DND-41 (cell line): ENCODE measurements at regions not wholly inside any gene's neighbourhood (a gene's known extent, or its start where the extent isn't known, plus 50 kb on each side); places are given as distances from the start of the nearest gene placed in this dataset.

Experiments used
- ATAC-seq: fragments of 200-7000 bp; cut with Tn5 transposase; 3 replicates; pipeline ENCODE4 v1.9.1; 2021; ENCODE audit warnings: low read depth; ENCODE audit not compliant: insufficient read depth
- DNase-seq: peaks from one replicate; pipeline ENCODE4 v3.0.0-alpha.2; 2020
- H2AFZ ChIP-seq: 2 replicates; pipeline ENCODE4 v1.6.0; 2012; ENCODE audit warnings: low read depth, low read length
- H3K27ac ChIP-seq: 2 replicates; pipeline ENCODE4 v1.5.1; 2012; ENCODE audit warnings: low read length, inconsistent platforms
- H3K27me3 ChIP-seq: fragments of 200-600 bp; sonication (generic); 2 replicates; pipeline ENCODE4 v1.6.0; 2012; ENCODE audit warnings: low read length, mild to moderate bottlenecking, inconsistent platforms; ENCODE audit not compliant: insufficient read depth, poor library complexity
- H3K36me3 ChIP-seq: 2 replicates; pipeline ENCODE4 v1.5.1; 2012; ENCODE audit warnings: low read length, inconsistent platforms; ENCODE audit not compliant: insufficient read depth
- H3K4me1 ChIP-seq: 2 replicates; pipeline ENCODE4 v1.5.1; 2012; ENCODE audit warnings: mild to moderate bottlenecking, low read length; ENCODE audit not compliant: insufficient read depth
- H3K4me2 ChIP-seq: 2 replicates; pipeline ENCODE4 v1.6.0; 2012; ENCODE audit warnings: mild to moderate bottlenecking, moderate library complexity, low read length, inconsistent platforms; ENCODE audit not compliant: insufficient read depth
- H3K4me3 ChIP-seq, 2 experiments: fragments of 200-600 bp in 1 of 2; shearing (Covaris generic) in 1 of 2; 2 replicates each; pipeline ENCODE4 v1.5.1; 2012 to 2016; ENCODE audit warnings: inconsistent platforms in 2 of 2, low read length in 2 of 2, mild to moderate bottlenecking in 2 of 2, low read depth in 1 of 2, moderate library complexity in 1 of 2
- H3K79me2 ChIP-seq: 2 replicates; pipeline ENCODE4 v1.6.0; 2012; ENCODE audit warnings: low read length, inconsistent platforms; ENCODE audit not compliant: insufficient read depth
- H3K9ac ChIP-seq: 2 replicates; pipeline ENCODE4 v1.6.0; 2012; ENCODE audit warnings: low read depth, mild to moderate bottlenecking, inconsistent platforms, low read length, moderate library complexity
- H3K9me3 ChIP-seq: 2 replicates; pipeline ENCODE4 v1.5.1; 2012; ENCODE audit warnings: low read length, moderate library complexity, mild to moderate bottlenecking, inconsistent platforms; ENCODE audit not compliant: insufficient read depth, severe bottlenecking
- H4K20me1 ChIP-seq: 2 replicates; pipeline ENCODE4 v1.6.0; 2012; ENCODE audit warnings: low read length; ENCODE audit not compliant: insufficient read depth
- CTCF ChIP-seq: IDR thresholded peaks from 2 replicates; pipeline ENCODE4 v1.5.1; 2012; ENCODE audit warnings: borderline replicate concordance, low read length, moderate library complexity, mild to moderate bottlenecking; ENCODE audit not compliant: poor library complexity, severe bottlenecking; ENCODE audit errors: extremely low read depth
- EZH2 ChIP-seq: IDR thresholded peaks from 3 replicates; pipeline ENCODE4 v1.6.1; 2012; ENCODE audit warnings: borderline replicate concordance, low read depth, mild to moderate bottlenecking, moderate library complexity, low read length, inconsistent platforms; ENCODE audit not compliant: severe bottlenecking

GRCh38 chr2:118388771-118389170, 300.5 kb downstream of the INSIG2 start:
- H3K27me3 ChIP-seq: no peaks in the 10 kb centered on the region
- H3K27ac ChIP-seq: no peak overlapping the region
- no peaks in the 10 kb centered on the region for H3K36me3 ChIP-seq
- H3K4me2 ChIP-seq: no peak overlapping the region
- DNase-seq (no peak), ATAC-seq (no peak)
- H2AFZ ChIP-seq: no peak overlapping the region
- TF ChIP-seq EZH2 (no peak), CTCF (no peak)
- H3K4me1 ChIP-seq: no peaks in the 10 kb centered on the region
- no peaks in the 10 kb centered on the region for H4K20me1 ChIP-seq
- no peak overlapping the region for H3K4me3 ChIP-seq
- H3K79me2 ChIP-seq: no peaks in the 10 kb centered on the region
- no peaks in the 10 kb centered on the region for H3K9me3 ChIP-seq
- H3K9ac ChIP-seq: no peak overlapping the region

- Histone ChIP-seq H3K4me3 (no peak overlapping the region), H3K9me3 (no peaks in the 10 kb centered on the region), H3K27me3 (no peaks in the 10 kb centered on the region), H3K79me2 (no peaks in the 10 kb centered on the region), H3K4me2 (no peak overlapping the region), H4K20me1 (no peaks in the 10 kb centered on the region), H2AFZ (no peak overlapping the region), H3K4me1 (no peaks in the 10 kb centered on the region), H3K36me3 (no peaks in the 10 kb centered on the region), H3K27ac (no peak overlapping the region), H3K9ac (no peak overlapping the region)
- no peak for ATAC-seq
- no peak for DNase-seq
- TF ChIP-seq CTCF: no peak
- TF ChIP-seq EZH2: no peak
These were observed 299.2 kb downstream of the INSIG2 start for GRCh38 chr2:118387509-118387908.

- Histone ChIP-seq H3K27ac (no peak overlapping the region), H2AFZ (no peak overlapping the region), H3K4me1 (no peaks in the 10 kb centered on the region), H3K79me2 (no peaks in the 10 kb centered on the region), H3K27me3 (no peaks in the 10 kb centered on the region), H3K9me3 (no peaks in the 10 kb centered on the region), H3K36me3 (no peaks in the 10 kb centered on the region), H3K4me2 (no peak overlapping the region), H3K9ac (no peak overlapping the region), H4K20me1 (no peaks in the 10 kb centered on the region), H3K4me3 (no peak overlapping the region)
- ATAC-seq (no peak), DNase-seq (no peak)
- no peak for TF ChIP-seq EZH2
- TF ChIP-seq CTCF: no peak
These were observed 298.5 kb downstream of the INSIG2 start for GRCh38 chr2:118386641-118387302.

- ATAC-seq (no peak), DNase-seq (no peak)
- Histone ChIP-seq H3K36me3 (no peaks in the 10 kb centered on the region), H3K4me3 (no peak overlapping the region), H3K79me2 (no peaks in the 10 kb centered on the region), H3K9me3 (no peaks in the 10 kb centered on the region), H3K4me1 (no peaks in the 10 kb centered on the region), H3K4me2 (no peak overlapping the region), H3K27ac (no peak overlapping the region), H2AFZ (no peak overlapping the region), H4K20me1 (no peaks in the 10 kb centered on the region), H3K9ac (no peak overlapping the region), H3K27me3 (no peaks in the 10 kb centered on the region)
- no peak for TF ChIP-seq EZH2
- TF ChIP-seq CTCF: no peak
These were observed 292.8 kb downstream of the INSIG2 start for GRCh38 chr2:118380915-118381653.
